Activated CD8-positive, alpha-beta memory T cell treated with anti-CD3 and anti-CD28 coated beads, Interleukin-2, amount 50 U/mL, for 1 hour (primary cell): ENCODE measurements at regions not wholly inside any gene's neighbourhood (a gene's known extent, or its start where the extent isn't known, plus 50 kb on each side); places are given as distances from the start of the nearest gene placed in this dataset.
"Not testable (repeated sequence)": the region's sequence is repeated elsewhere in the genome, so short reads cannot be mapped to it uniquely, and the experiment has no call there.

ENCODE experiments used
- DNase-seq: peaks from one replicate; pipeline ENCODE4 v3.0.0-alpha.2; 2020; ENCODE audit errors: extremely low read depth

- DNase-seq: no peak
Measured at GRCh38 chr4:131302108-131302507, 1847.0 kb upstream of the PCDH10 start.

- DNase-seq: no peak
Measured at GRCh38 chr4:131304686-131305085, 1844.4 kb upstream of the PCDH10 start.

- no peak for DNase-seq
Measured at GRCh38 chr4:131309628-131310027, 1839.5 kb upstream of the PCDH10 start.

GRCh38 chr4:131316086-131316485 is 1833.0 kb upstream of the PCDH10 start:
- DNase-seq: no peak

GRCh38 chr4:131337936-131338335 is 1811.2 kb upstream of the PCDH10 start:
- DNase-seq: no peak

- DNase-seq: no peak
Measured at GRCh38 chr4:131339137-131339536, 1810.0 kb upstream of the PCDH10 start.

- no peak for DNase-seq
Measured at GRCh38 chr4:131344761-131345160, 1804.3 kb upstream of the PCDH10 start.

GRCh38 chr4:131347816-131348215 is 1801.3 kb upstream of the PCDH10 start:
- no peak for DNase-seq

- no peak for DNase-seq
Measured at GRCh38 chr4:131348263-131348662, 1800.8 kb upstream of the PCDH10 start.

GRCh38 chr4:131352371-131352770 is 1796.7 kb upstream of the PCDH10 start:
- DNase-seq: not testable (repeated sequence)

- DNase-seq: no peak
Measured at GRCh38 chr4:131366714-131367113, 1782.4 kb upstream of the PCDH10 start.

GRCh38 chr4:131367441-131367840 is 1781.7 kb upstream of the PCDH10 start:
- DNase-seq: no peak

GRCh38 chr4:131370846-131371245 is 1778.2 kb upstream of the PCDH10 start:
- DNase-seq: no peak

- no peak for DNase-seq
Measured at GRCh38 chr4:131381055-131381454, 1768.0 kb upstream of the PCDH10 start.

GRCh38 chr4:131382839-131383238 is 1766.3 kb upstream of the PCDH10 start:
- no peak for DNase-seq

- DNase-seq: no peak
Measured at GRCh38 chr4:131388277-131388676, 1760.8 kb upstream of the PCDH10 start.

GRCh38 chr4:131408102-131408501 is 1741.0 kb upstream of the PCDH10 start:
- DNase-seq: no peak

- no peak for DNase-seq
Measured at GRCh38 chr4:131411393-131411792, 1737.7 kb upstream of the PCDH10 start.

- no peak for DNase-seq
Measured at GRCh38 chr4:131419147-131419546, 1729.9 kb upstream of the PCDH10 start.

GRCh38 chr4:131426023-131426758 is 1722.9 kb upstream of the PCDH10 start:
- DNase-seq: no peak

- DNase-seq: no peak
Measured at GRCh38 chr4:131427000-131427399, 1722.1 kb upstream of the PCDH10 start.

GRCh38 chr4:131430302-131430701 is 1718.8 kb upstream of the PCDH10 start:
- DNase-seq: no peak

GRCh38 chr4:131441004-131441688 is 1707.9 kb upstream of the PCDH10 start:
- no peak for DNase-seq
